ENCODE measurements at regions not wholly inside any gene's neighbourhood (a gene's known extent, or its start where the extent isn't known, plus 50 kb on each side); places are given as distances from the start of the nearest gene placed in this dataset.

GRCh38 chr14:100415226-100415625 is 92.1 kb downstream of the SLC25A47 start:
- WGBS (ENCODE audit: insufficient coverage, low coverage, missing lambda C conversion rate): 43% methylated on average over 3 of the region's 3 CpGs
- Histone ChIP-seq H3K27ac (ENCODE audit: extremely low read depth, low read depth, low read length) (no peak overlapping the region), H3K27me3 (ENCODE audit: control insufficient read depth in 2 of 2, insufficient read depth in 2 of 2, low read length in 2 of 2) (no peaks in the 10 kb centered on the region), H3K4me3 (no peak overlapping the region), H3K9ac (ENCODE audit: insufficient read depth in 1 of 2, low read depth in 2 of 2, low read length in 2 of 2) (no peak overlapping the region), H2AFZ (ENCODE audit: low read depth, low read length) (no peak overlapping the region), H4K20me1 (replicated peaks; ENCODE audit: control insufficient read depth, insufficient read depth, low read length) (no peaks in the 10 kb centered on the region), H3K36me3 (ENCODE audit: control insufficient read depth, insufficient read depth, low read length) (no peaks in the 10 kb centered on the region), H3K79me2 (ENCODE audit: control insufficient read depth, insufficient read depth, low read length) (no peaks in the 10 kb centered on the region), H3K9me3 (replicated peaks; ENCODE audit: control insufficient read depth, insufficient read depth, low read depth, low read length) (no peaks in the 10 kb centered on the region), H3K4me2 (ENCODE audit: insufficient read depth, low read length) (no peak overlapping the region), H3K4me1 (replicated peaks in 1 of 2; ENCODE audit: control insufficient read depth in 2 of 2, insufficient read depth in 2 of 2, low read length in 2 of 2) (peaks cover 9% of the 10 kb centered on the region in 2 experiments; a peak in 3 of 5 replicates), H3K9me1 (ENCODE audit: control insufficient read depth, insufficient read depth, low read length) (peaks cover 3% of the 10 kb centered on the region)
- no TSS peak for BruUV-seq (replicated peaks)
- TF ChIP-seq ZNF655 (CRISPR knock-in tag; IDR thresholded peaks at IDR 0.05) (no peak), ARID1B (IDR thresholded peaks at IDR 0.05) (no peak), TSC22D4 (tag; IDR thresholded peaks at IDR 0.05) (no peak), DDX20 (tag; IDR thresholded peaks at IDR 0.05; ENCODE audit: low read depth) (no peak), HNRNPLL (IDR thresholded peaks at IDR 0.05; ENCODE audit: low read depth, low read length, poor library complexity, severe bottlenecking) (no peak), TBP (optimal IDR thresholded peaks at IDR 0.05; ENCODE audit: low read depth, low read length) (no peak)
- ChIA-PET CTCF (ENCODE audit: low intra/inter-chr PET ratio) (no interaction called here), POLR2A (interaction anchor here (2.1 kb wide), 1 partner anchor 10 kb away, joined by 5 read pairs; no protein-coding TSS in a partner anchor)
- no peak for ATAC-seq
- FAIRE-seq: no peak
- intact Hi-C loops (cut with micrococcal nuclease): no loop called here
- DNase-seq (ENCODE audit: extremely low read depth in 1 of 4, low spot score in 3 of 4): no peak
- in situ Hi-C loops (cut with MboI): no loop called here
